HG02610 (cell line): ENCODE measurements at regions not wholly inside any gene's neighbourhood (a gene's known extent, or its start where the extent isn't known, plus 50 kb on each side); places are given as distances from the start of the nearest gene placed in this dataset.

Source experiments
- ATAC-seq: cut with Tn5 transposase; IDR thresholded peaks from one replicate; pipeline ENCODE4 v1.9.1; 2021; ENCODE audit warnings: mild to moderate bottlenecking, moderate library complexity; ENCODE audit not compliant: unreplicated experiment

GRCh38 chr4:33302321-33302720 is 2582.2 kb downstream of the PCDH7 start:
- ATAC-seq: no peak

DNA sequence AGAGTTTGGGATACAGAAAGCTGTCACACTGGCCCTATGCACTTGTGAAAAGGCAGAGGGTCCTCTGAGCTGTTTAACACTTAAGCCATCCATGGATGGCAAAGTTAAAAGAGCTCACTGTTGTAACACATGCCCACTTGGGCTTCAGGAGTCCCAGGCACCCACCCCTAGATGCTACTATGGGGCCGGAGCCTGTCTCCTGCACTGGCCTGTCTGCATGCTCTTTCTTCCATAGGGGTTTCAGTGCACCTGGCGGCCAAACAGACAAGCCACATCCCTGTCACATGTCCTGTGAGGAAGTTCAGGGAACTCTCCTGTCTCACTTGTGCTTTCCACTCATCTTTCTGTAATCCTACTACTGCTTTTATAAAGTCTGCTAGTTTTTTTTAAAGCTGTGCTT is 2586.0 kb downstream of the PCDH7 start:
- no peak for ATAC-seq

- ATAC-seq: no peak
Observed at GRCh38 chr4:33316033-33316432, 2595.9 kb downstream of the PCDH7 start.

DNA sequence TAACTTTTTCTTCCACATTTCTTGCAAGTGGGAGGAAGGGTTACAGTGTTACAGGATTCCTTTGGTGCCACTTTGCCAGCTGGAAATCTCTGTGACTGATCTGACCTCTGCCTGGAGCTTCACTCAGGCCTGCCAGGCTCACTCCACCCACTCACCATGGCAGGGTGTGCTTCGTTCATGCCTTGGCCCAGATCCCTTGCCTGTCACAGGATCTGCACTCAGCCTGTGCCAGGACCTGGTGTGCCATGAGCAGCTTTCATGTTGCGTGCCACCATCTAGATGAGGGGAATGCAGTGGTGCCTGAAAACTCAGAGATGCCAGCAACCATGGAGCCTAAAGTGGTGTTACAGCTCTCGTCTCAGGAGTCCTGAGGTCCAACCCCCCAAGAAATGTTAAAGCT is 2596.4 kb downstream of the PCDH7 start:
- no peak for ATAC-seq

- ATAC-seq: no peak
Observed at GRCh38 chr4:33323393-33323792, 2603.2 kb downstream of the PCDH7 start.

DNA sequence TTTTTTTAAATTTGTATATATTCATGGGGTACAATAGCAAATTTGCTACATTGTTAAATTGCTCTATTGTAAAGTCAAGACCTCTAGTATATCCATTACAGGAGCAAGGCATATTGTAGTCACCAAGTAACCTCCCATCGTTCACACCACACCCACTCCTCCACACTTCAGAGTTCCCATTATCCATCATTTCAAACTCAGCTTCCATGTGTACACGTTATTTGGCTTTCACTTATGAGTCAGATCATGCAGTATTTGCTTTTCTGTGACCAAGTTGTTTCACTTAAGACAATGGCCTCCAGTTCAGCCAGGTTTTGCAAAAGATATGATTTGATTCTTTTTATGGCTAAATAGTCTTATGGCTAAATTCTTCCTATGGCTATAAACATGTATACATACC is 2614.2 kb downstream of the PCDH7 start:
- ATAC-seq: no peak

GRCh38 chr4:33339762-33340161 is 2619.6 kb downstream of the PCDH7 start:
- ATAC-seq: no peak

GRCh38 chr4:33340168-33340567 is 2620.0 kb downstream of the PCDH7 start:
- no peak for ATAC-seq

DNA sequence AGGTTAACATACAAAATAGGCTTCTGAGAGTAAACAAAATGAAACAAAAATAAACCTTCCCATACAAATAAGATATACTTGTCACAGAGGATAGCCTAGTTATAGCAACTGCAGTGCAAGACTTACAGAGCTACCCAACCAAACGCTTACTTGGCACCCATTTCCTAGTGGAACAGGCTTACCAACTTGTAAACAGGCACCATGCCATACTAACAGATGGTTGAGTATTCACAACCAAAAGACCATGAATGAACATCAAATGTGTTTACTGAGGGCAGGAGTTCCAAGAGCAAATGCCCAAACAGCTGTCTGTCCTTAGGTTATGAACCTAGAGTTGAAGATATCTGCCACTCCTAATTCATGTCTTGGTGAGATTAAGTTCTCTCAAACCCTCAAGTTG is 2629.2 kb downstream of the PCDH7 start:
- ATAC-seq: no peak

DNA sequence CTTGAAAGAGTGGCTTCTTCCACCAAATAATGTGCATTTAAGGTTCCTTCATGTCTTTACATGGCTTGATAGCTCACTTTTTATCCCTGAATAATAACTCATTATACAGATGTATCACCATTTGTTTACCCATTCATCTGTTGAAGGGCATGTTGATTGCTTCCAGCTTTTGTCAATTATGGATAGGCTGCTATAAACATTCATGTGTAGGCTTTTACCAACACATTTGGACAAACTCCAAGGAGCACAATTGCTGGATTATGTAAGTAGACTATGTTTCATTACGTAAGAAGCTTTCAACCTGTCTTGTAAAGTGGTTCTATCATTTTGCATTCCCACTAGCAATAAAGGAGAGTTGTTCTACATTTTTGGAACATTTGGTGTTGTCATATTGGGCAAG is 2637.0 kb downstream of the PCDH7 start:
- ATAC-seq: no peak

DNA sequence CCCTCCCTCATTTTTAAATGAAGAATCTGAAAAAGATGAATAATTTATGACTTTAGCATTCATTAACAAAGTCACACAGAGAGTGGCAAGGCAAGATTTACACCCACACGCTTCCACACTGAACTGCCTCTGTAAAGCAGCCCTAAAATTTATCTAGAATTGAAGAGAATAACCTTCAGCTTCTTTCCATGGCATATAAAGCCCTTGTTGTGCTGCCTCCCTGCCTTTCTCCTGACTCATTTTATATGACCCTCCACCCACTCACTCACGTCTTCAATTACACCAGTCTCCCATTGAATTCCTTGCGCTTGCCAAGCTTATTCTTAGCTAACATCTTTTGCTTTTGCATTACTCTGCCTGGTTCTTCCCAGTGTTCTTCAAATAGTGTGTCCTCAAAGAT is 2649.3 kb downstream of the PCDH7 start:
- ATAC-seq: no peak

- ATAC-seq: no peak
Observed at GRCh38 chr4:33381816-33382215, 2661.6 kb downstream of the PCDH7 start.

- ATAC-seq: no peak
Observed at GRCh38 chr4:33386764-33387163, 2666.6 kb downstream of the PCDH7 start.

DNA sequence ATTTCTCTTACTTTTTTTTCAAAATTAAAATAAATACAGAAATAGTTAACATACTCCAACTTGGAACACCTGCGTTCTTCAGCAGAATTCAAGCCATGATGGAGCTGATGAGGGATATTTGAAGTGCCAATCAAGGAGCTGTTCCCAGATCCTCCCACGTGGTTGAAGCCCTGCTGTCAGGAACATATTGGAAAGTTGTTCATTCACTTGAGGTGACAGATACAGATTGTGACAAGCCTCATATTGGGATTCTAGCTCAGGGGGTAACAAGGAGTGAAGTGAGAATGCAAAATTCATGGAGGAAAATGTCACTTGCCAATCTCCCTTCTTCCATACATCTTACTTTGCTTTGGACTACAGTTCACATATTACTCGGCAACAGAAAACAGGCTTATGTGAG is 2670.8 kb downstream of the PCDH7 start:
- ATAC-seq: no peak

- no peak for ATAC-seq
Observed at GRCh38 chr4:33395731-33396485, 2675.7 kb downstream of the PCDH7 start.

- ATAC-seq: no peak
Observed at GRCh38 chr4:33400504-33400903, 2680.3 kb downstream of the PCDH7 start.

DNA sequence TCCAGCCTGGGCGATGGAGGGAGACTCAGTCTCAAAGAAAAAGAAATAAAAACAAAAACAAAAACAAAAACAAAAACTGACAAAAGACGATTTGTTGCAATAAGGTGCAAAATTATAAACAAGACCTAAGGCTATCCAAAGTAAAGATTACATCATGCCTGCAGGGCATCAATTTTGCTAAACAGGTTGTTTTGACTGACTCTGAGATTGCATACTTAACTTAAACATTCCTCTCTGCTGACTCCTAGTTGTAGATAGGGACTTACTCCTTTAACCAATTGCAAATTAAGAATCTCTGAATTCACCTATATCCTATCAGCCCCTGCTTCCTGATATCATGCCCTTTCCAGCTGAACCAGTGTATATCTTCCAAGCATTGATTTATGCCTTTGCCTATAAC is 2687.3 kb downstream of the PCDH7 start:
- ATAC-seq: no peak

GRCh38 chr4:33411182-33411581 is 2691.0 kb downstream of the PCDH7 start:
- ATAC-seq: peak; percentile 91

DNA sequence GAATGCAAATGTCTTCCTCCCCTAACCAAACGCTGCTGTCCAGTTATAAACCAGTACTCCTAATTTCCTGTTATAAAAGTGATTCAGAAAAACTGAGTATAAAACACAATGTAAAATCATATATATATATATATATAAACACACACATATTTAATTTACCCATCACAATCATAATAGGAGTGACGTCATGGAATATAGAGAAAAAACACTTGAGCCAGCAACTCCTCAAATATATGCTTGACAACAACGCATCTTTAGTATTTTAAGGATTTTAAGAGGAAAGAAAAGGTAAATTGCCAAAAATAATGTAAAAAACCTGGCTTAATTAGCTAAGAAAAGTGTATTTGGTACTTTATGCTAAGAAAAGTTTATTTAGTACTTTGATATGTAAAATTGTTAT is 2701.7 kb downstream of the PCDH7 start:
- ATAC-seq: no peak

DNA sequence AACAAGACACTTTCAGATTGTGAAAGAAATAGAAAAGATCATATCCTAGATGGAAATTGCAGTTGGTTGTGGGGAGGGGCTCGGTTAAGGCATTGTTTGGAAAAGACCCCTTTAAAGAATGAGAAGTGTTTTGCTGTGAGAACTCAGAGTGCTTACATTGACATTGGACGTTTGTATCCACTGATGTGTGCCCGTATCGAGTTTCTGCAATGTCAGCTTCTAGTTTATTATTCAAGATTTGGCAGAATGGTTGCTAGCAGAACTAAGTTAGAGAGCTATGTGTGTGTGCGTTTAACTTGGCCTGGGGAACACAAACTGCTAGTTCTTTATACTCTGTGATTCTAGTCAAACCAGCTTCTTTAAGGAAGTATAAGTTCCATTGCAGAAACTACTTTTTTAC is 2702.5 kb downstream of the PCDH7 start:
- ATAC-seq: no peak

DNA sequence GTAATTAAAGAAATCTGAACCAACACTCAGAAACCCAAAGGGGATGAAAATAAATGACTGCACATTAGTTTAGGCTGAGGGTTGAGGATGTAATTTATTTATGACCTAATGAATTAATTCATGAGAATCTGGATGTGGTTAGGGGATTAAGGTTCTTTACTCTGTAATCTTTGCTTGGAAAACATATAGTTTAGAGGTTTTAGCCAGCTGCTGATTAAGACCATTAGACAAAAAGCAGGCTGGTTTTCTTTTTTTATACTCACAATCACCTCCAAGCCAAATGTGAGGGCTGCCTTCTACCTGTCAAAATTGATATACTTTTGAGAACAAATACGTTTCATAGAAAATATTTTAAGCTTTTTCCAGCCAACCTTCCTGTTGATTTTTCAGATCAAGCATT is 2705.8 kb downstream of the PCDH7 start:
- ATAC-seq: no peak

DNA sequence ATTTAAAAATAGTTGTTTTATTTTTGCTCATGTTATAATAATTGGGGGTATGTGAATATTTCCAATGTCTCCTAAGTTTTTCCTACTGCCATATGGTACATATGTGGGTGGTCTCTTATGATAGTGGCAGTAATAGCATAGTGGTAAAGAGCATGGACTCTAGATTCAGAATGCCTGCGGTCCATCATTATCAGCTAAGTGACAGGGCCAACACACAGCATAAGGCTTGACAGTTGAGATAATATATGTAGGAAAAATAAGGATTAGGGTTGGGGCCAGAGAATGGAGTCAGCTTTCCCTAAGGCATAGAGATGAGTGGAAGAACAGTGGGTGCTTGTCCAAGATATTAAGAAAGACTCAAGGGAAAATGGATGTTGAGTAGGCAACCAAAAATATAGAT is 2707.5 kb downstream of the PCDH7 start:
- ATAC-seq: no peak

DNA sequence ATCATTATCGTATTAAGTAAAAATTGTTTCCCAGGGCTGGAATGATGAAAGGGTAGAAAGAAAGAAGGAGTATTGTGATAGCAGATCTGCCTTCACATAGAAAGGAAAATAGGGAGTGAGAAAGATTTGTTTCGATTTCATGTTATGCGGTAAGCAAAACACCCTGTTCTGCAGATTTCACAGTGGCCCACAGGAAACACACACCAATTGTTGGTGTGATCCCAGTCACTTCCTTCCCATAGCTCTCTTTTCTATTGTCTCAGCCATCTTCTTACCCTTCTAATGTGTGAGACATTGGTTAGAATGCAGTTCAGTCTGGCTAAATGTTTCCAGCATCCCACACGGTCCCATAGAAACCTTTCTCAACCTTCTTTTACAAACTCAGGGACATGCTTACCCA is 2709.8 kb downstream of the PCDH7 start:
- ATAC-seq: no peak
